Activated gamma-delta T cell treated with Interleukin-2 at 50 U/mL for 16 hours (primary cell): ENCODE measurements at regions not wholly inside any gene's neighbourhood (a gene's known extent, or its start where the extent isn't known, plus 50 kb on each side); places are given as distances from the start of the nearest gene placed in this dataset.
"Not testable (repeated sequence)": the region's sequence is repeated elsewhere in the genome, so short reads cannot be mapped to it uniquely, and the experiment has no call there.

Source experiments
- DNase-seq: peaks from one replicate; pipeline ENCODE4 v3.0.0-alpha.2; 2020

DNA sequence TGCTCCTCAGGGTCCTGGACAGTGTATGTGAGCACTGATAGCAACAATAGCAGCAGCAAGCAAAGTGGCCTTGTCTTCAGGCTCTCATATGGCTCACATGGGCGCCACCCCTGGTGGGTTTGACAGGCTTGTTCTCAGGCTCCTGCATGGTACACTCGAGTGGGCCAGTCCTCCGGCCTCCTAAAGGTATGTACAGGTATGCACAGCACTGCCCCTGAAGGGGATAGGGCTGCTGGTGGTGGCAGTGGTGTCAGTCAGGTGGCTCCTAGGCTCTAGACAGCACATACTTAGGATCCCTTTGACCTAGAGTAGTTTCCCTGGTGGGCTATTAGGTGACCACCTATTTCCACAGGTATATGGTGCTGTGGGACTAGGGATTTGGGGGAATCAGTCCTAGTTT is 79.8 kb downstream of the LGALS9B start:
- DNase-seq, result not testable (repeated sequence)

DNA sequence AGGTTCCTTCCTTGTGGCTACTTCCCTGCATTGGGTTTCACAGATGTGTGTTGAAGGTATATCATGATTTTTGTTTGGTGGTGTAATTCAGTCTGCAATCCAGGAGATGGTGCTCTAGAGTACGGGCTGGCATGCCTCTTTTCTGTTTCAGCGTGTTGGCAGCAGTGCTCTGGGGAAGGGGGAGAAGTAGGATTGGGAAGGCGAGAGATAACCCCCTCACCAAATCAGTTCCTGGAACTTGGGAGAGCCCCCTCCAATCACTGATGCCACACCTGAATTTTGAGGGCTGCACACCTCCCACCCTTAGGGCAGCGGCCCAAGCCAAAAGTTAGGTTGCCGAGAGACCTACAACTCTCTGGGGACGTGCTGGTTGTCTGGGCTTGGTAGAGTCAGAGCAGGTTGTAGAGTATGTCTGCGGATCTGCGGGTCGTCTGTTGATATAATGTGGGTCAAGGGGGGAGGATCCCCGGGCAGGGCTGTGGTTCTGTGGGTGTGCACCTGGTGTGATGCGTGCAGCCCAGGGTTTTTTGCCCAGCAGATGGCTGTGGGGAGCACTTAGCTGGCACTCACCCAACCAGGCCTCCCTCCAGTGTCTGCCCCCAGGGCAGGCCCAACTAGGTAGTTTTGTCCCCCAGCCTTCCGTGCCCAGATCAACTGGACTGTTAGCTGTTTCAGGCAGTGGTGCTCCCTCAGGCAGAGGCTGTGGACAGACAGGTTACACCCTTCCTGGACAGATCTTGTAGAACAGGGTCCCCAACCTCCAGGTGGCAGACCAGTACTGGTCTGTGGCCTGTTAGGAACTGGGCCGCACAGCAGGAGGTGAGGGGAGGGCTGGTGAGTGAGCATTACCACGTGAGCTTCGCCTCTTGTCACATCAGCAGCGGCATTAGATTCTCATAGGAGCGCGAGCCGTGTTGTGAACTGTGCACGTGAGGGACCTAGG is 85.7 kb downstream of the LGALS9B start:
- peak; percentile 3 for DNase-seq

- not testable (repeated sequence) for DNase-seq
These were observed 86.7 kb downstream of the LGALS9B start for GRCh38 chr17:20380625-20381024.

DNA sequence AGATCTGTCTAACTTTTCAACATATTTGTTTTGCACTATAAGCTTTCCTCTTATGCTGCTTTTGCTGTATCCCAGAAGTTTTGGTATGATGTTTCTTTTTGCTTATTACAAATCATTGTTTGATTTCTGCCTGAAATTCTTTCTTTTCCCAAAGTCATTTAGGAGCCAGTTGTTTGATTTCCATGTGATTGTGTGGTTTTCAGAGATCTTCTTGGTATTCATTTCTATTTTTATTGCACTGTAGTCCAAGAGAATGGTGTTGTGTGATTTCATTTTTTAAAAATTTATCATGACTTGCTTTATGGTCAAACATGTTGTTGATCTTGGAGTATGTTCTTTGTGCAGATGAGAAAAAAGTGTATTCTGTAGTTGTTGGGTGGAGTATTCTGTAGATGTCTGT is 88.1 kb downstream of the LGALS9B start:
- not testable (repeated sequence) for DNase-seq

- not testable (repeated sequence) for DNase-seq
These were observed 90.7 kb downstream of the LGALS9B start for GRCh38 chr17:20376642-20377041.

- not testable (repeated sequence) for DNase-seq
These were observed 91.6 kb downstream of the LGALS9B start for GRCh38 chr17:20375745-20376144.
